ENCODE measurements at regions not wholly inside any gene's neighbourhood (a gene's known extent, or its start where the extent isn't known, plus 50 kb on each side); places are given as distances from the start of the nearest gene placed in this dataset.
"Not testable (repeated sequence)": the region's sequence is repeated elsewhere in the genome, so short reads cannot be mapped to it uniquely, and the experiment has no call there.

GRCh38 chr12:91706466-91706865, 439.2 kb downstream of the BTG1 start:
- in situ Hi-C loops (cut with MboI; ENCODE audit: low sequenced_read_pairs), result no loop called here

GRCh38 chr12:91704446-91704845, 441.2 kb downstream of the BTG1 start:
- in situ Hi-C loops (cut with MboI; ENCODE audit: low sequenced_read_pairs), result no loop called here

- in situ Hi-C loops (cut with MboI; ENCODE audit: low sequenced_read_pairs), result no loop called here
Measured at GRCh38 chr12:91703491-91704283, 442.0 kb downstream of the BTG1 start.

- in situ Hi-C loops (cut with MboI; ENCODE audit: low sequenced_read_pairs), result no loop called here
Measured at GRCh38 chr12:91702843-91703425, 442.7 kb downstream of the BTG1 start.

- in situ Hi-C loops (cut with MboI; ENCODE audit: low sequenced_read_pairs), result no loop called here
Measured at GRCh38 chr12:91695964-91696363, 449.7 kb downstream of the BTG1 start.

GRCh38 chr12:91695406-91695805, 450.2 kb downstream of the BTG1 start:
- in situ Hi-C loops (cut with MboI; ENCODE audit: low sequenced_read_pairs), result not testable (repeated sequence)

GRCh38 chr12:91690531-91690930, 455.1 kb downstream of the BTG1 start:
- in situ Hi-C loops (cut with MboI; ENCODE audit: low sequenced_read_pairs), result no loop called here

GRCh38 chr12:91687052-91688017, 458.3 kb downstream of the BTG1 start:
- in situ Hi-C loops (cut with MboI; ENCODE audit: low sequenced_read_pairs), result no loop called here

GRCh38 chr12:91685917-91686316, 459.7 kb downstream of the BTG1 start:
- in situ Hi-C loops (cut with MboI; ENCODE audit: low sequenced_read_pairs), result no loop called here

GRCh38 chr12:91681751-91682150, 463.9 kb downstream of the BTG1 start:
- in situ Hi-C loops (cut with MboI; ENCODE audit: low sequenced_read_pairs), result no loop called here

GRCh38 chr12:91680864-91681263, 464.8 kb downstream of the BTG1 start:
- in situ Hi-C loops (cut with MboI; ENCODE audit: low sequenced_read_pairs), result no loop called here

- in situ Hi-C loops (cut with MboI; ENCODE audit: low sequenced_read_pairs), result no loop called here
Measured at GRCh38 chr12:91677556-91677955, 468.1 kb downstream of the BTG1 start.

GRCh38 chr12:91675401-91675800, 470.2 kb downstream of the BTG1 start:
- in situ Hi-C loops (cut with MboI; ENCODE audit: low sequenced_read_pairs), result no loop called here

GRCh38 chr12:91672130-91672529, 473.5 kb downstream of the BTG1 start:
- in situ Hi-C loops (cut with MboI; ENCODE audit: low sequenced_read_pairs), result no loop called here

- in situ Hi-C loops (cut with MboI; ENCODE audit: low sequenced_read_pairs), result no loop called here
Measured at GRCh38 chr12:91667694-91668093, 478.0 kb downstream of the BTG1 start.

- in situ Hi-C loops (cut with MboI; ENCODE audit: low sequenced_read_pairs), result no loop called here
Measured at GRCh38 chr12:91663744-91664143, 481.1 kb upstream of the DCN start.

- in situ Hi-C loops (cut with MboI; ENCODE audit: low sequenced_read_pairs), result no loop called here
Measured at GRCh38 chr12:91663310-91663709, 480.7 kb upstream of the DCN start.

GRCh38 chr12:91662021-91662420, 479.4 kb upstream of the DCN start:
- in situ Hi-C loops (cut with MboI; ENCODE audit: low sequenced_read_pairs), result no loop called here

- in situ Hi-C loops (cut with MboI; ENCODE audit: low sequenced_read_pairs), result no loop called here
Measured at GRCh38 chr12:91657032-91657431, 474.4 kb upstream of the DCN start.

- in situ Hi-C loops (cut with MboI; ENCODE audit: low sequenced_read_pairs), result no loop called here
Measured at GRCh38 chr12:91655966-91656365, 473.3 kb upstream of the DCN start.

GRCh38 chr12:91654087-91654486, 471.5 kb upstream of the DCN start:
- in situ Hi-C loops (cut with MboI; ENCODE audit: low sequenced_read_pairs), result no loop called here
